ENCODE measurements at regions not wholly inside any gene's neighbourhood (a gene's known extent, or its start where the extent isn't known, plus 50 kb on each side); places are given as distances from the start of the nearest gene placed in this dataset.

DNA sequence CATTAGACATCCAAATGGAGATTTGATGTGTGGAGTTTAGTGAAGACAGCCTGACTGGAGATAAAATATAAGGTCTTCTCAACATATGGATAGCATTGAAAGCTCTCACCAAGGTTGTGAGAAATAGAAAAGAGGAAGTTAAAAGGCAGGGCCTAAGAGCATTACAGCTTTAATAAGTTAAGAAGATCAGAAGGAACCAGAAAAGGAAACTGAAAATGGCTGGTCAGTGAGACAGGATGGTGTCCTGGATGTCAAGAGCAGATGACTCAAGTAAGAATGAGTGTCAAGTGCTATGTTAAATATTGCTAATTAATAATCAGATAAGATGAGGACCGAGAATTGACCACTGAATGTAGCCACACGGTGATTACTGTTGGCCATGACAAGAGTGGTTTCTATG lies 642.9 kb downstream of the STPG2 start:
- no peak for TF ChIP-seq CTCF (IDR thresholded peaks at IDR 0.05; ENCODE audit: extremely low read depth in 1 of 2, insufficient read depth in 1 of 2, low read depth in 1 of 2, low read length in 2 of 2)
- no peak for TF ChIP-seq POLR2AphosphoS5 (IDR thresholded peaks at IDR 0.05; ENCODE audit: insufficient read depth, low read depth, low read length)
- TF ChIP-seq, protein P1, sequence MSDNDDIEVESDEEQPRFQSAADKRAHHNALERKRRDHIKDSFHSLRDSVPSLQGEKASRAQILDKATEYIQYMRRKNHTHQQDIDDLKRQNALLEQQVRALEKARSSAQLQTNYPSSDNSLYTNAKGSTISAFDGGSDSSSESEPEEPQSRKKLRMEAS (IDR thresholded peaks at IDR 0.05; ENCODE audit: insufficient read depth, insufficient read length): no peak
- TF ChIP-seq POLR2A (IDR thresholded peaks at IDR 0.05; ENCODE audit: low read depth, low read length): no peak
- no peak for TF ChIP-seq JUN (IDR thresholded peaks at IDR 0.05; ENCODE audit: borderline replicate concordance, insufficient read depth, insufficient read length, low read depth)
